H4 (cell line): ENCODE measurements at regions not wholly inside any gene's neighbourhood (a gene's known extent, or its start where the extent isn't known, plus 50 kb on each side); places are given as distances from the start of the nearest gene placed in this dataset.

Experiments
- DNase-seq: peaks from one replicate; pipeline ENCODE4 v3.0.0-alpha.2; 2015; ENCODE audit warnings: low spot score

DNA sequence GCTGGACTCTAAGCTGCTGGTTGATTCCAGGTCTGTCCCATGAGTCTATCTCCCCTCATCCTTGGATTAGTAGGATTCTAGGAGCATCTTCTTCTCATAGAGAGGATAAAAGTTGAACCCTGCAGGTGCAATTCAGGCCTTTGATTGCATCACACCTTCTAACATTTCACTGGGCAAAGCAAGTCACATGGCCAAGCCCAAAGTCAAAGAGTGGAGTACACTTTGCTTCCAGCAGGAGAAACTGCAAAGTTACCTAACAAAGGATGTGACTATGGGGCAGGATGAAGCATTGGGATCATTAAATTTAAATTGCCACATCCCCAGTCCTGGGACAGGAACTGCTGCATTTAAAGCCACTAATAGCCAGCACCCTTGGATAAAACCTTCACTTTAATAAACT is 51.0 kb upstream of the EGFLAM start:
- peak; percentile 29 for DNase-seq

DNA sequence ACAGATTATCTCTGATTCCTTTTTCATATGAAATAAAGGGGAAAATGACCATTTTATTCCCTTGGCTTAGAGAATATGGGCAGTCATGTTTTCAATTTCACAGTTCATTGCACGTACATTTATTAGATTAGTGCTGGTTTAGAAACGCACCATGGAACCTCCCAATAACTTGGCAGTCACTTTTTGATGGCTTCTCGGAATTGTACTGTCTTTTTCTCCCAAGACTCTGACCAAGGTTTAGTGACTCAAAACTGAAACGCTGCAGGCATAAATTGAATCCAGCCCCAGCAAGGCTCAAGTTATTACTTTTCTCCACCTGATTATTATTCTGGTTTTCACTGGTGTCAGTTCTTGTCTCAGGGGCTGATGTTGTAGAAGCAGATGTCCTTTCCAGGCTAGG is 55.6 kb upstream of the EGFLAM start:
- no peak for DNase-seq

DNA sequence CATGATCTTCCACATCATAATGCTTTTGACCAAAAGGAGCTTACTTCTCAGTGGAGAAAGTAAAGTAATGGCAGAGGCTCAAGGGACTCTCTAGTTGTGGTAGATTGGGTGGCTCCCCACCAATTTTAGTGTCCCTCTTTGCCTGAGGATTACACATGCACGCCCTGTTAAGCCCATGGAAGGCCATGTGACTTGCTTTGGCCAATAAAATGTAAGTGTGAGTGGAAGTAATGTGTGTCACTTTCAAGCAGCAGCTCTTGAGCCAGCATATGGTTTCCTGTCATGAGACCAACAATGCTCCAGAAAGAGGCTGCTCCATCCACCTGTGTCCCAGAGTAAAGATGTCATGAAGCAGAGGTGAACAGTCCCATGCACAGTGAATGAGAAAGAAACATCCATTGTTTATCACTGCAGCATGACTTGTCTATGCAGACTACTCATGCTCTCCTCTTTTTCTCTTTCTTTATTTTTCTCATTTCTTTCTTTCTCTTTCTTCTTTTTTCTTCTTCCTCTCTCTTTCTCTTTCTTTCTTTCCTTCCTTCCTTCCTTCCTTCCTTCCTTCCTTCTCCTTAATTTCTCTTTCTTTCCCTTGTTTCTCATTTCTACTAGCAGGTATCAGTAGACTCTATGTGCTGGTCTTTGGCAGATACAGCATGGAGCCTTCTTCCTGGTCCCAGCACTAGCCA is 57.3 kb upstream of the EGFLAM start:
- DNase-seq = no peak

DNA sequence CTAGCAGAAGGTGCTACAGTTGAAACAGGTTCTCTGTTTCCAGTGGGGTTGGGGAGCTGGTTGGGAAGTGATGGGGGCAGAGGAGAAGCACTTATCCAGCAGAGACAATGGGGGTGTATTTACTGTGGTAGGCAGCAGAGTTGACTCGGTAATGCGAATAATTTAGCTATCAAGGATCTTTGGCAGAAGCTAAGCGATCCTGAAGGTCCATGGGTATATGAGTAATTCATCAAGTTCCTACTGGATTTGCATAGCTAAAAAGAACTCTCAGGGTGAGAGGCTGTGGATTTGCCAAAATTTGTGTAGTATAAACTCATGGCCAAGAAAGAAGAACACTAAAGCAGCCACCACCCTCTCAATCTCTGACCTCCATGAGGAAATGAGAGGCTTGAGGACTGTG is 61.2 kb upstream of the EGFLAM start:
- DNase-seq = no peak

DNA sequence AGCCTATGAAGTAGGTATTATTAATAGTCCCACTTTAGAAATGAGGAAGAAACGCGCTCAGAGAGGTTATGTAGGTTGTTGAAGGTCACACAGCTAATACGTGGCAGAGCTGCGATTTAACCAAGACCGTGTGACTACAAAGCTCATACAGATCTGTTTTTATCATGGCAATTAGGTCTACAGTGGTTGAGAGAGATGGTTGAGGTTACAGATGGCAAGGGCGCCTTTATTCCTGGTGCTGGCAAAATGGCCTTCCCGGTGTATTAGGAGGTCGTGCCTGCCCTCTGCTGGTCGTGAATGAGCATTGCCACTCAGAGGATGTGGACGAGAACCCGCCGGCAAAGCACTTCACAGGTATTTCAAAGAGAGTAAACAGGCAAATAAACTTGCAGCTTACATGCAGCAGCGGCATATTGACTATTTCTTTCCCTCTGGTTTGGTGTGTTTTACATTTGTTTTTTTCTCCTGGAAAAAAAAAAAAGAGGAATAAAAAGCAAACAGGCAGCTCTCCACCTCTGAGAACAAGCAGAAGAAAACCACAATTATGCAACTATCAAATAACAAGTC is 65.3 kb upstream of the EGFLAM start:
- peak; percentile 80 for DNase-seq

DNA sequence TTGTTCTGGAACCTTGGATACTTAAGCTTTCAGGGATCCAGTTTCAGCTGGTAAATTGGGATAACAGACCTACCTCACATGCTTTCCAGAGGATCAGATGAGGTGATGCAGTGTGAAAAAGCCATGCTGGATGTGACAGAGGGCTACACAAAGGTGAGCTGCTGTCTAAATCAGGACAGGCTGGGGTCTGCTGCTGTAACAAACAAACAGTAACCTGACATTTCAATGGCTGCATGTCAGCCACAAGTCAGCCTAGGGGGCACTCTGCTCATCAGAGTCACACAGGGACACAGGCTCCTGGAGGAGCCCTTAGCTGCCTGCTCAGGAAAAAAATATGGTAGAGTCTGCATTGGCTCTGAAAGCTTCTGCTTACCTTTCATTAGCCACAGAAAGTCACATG is 66.7 kb upstream of the EGFLAM start:
- DNase-seq = no peak

DNA sequence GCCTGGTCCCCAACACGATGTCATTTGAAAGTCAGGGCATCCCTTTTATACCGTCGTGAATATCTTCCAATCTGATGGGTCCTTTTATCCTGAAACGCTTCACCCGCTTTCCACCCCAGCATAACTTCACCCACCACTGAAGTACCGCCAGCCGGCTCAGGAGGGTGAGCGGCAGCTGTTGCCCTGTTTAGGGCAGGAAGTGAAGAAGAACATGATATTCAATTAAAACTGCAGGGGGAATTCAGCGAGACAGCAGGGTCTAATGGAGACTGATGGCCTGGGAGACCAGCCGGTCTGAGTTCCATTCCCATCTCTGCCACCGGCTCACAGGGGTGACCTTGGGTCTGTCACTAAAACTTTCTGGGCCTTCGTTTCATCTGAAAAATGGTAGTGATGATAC is 68.2 kb upstream of the EGFLAM start:
- DNase-seq = no peak

DNA sequence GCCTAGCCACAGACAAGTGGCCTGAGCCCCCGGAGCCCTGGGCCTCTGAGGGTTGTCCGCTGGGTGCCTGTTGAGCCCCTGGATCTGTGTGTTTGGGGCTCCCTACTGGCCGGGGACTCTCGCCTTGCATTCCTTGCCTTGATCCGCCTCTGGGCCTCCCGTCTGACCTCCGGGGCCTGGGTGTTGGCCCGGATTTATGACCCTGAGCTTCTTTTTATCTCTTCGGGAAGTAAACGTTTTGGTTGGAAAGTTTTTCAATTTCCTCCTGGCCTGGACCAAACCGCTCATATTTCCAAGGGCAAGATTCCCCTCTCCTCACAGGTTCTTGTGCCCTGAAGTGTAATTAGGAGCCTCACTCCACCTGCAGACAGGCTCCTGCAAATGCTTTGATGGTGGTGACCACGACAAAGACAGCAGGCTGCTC is 69.3 kb upstream of the EGFLAM start:
- no peak for DNase-seq

DNA sequence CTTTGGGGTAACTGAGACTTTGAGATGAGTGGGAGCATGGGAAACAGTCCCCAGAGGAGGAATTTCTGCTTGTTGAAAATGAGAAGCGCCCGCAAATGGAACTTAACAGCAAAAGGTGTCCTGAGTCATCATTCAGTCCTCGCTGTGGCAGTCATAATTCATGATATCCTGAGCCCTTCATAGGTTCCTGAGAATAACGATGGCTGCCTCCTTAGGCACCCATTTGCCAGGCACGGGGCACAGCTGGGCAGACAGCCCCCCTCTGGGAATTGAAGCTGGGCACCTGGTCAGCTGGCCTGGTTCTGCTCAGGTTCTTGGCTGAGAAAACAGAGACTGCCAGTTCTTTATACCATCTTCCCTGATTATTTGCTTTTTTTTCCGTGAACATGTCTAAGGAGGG is 69.8 kb upstream of the EGFLAM start:
- DNase-seq = no peak

DNA sequence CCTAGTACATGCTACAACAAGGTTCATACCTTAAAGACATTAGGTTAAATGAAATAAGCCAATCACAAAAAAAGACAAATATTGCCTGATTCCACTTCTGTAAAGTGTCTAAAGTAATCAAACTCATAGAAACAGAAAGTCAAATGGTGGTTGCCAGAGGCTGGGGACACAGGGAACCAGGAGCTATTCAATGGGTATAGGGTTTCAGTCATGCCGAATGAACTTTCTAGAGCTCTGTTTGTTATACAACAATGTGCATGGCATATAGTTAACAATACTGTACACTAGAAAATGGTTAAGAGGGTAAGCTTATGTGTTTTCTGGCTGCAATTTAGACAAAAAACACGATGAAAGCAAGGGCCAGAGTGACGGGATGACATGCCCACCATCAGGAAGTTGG is 70.8 kb upstream of the EGFLAM start:
- no peak for DNase-seq

DNA sequence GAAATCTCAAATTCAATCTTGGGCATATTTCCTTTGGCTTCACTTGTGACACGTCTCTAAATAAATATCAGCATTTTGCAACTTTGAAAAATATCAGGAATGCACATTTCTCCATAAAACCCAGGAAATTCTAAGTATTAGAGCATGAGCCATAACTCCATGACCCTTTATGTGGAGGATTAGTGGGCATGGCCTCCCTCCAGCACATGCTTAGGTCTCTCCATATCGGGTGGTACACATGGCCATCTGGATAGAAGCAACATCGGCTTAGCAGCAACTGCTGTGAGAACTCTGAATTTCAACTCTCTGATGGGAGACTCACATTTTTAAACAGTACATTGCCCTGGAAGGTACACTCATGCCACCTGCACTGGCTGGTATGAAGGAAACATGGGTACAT is 73.7 kb upstream of the EGFLAM start:
- no peak for DNase-seq

DNA sequence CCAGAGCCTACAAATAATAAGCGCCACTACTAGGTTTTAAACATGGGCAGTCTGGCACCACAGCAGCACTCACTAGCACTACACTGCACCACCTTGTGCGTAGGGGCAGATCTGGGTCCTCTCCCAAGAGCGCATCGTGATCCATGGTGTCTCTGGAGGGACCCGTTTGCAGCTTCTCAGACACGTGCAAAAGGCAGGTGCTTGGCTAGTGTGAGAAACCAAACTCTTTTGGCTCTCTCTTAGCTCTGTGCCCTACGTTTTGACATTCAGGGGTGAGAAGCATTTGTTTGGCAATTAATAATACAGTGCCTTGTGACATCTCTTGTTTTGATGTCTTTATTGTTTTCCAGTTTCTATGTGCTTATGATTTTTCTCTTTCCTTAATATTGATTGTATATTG is 75.4 kb upstream of the EGFLAM start:
- no peak for DNase-seq

DNA sequence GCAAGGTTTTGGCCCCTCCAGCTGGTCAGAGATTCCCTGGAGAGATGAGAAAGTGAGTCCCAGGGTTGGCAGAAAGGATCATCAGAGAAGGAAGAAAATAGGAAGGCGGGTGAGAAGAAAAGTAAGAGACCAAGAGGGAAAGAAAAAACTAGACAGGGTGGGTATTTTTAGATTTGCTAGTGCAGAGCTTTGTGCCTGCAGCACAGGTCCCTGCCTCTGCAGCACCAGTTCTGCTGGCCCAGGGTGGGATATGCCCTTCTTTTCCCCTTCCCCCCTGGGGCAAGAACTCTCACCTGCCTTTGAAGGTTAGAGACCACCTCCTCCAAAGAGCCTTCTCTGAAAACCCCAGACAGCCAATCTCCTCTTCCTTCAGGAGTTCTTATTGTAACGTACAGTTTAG is 90.3 kb upstream of the EGFLAM start:
- no peak for DNase-seq

DNA sequence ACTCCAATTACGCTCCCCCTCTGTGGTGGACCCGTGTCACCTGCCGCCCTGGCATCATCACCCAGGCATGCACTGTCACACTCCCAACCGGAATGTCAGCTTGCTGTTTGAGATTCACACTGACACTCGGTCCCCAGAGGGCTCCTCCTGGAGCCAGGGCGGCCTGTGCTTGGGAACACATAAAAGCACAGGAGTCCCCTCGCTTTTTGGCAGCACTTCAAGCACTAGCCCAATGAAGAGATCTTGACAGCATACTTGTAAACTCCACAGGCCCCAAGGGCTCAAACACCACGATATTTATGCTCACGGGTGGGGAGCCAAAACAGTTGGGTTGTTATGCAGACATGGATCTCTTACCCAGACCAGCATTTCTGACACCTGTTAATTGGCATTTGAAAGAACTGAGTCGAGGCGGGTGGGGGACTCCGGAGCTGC is 90.8 kb upstream of the EGFLAM start:
- no peak for DNase-seq

DNA sequence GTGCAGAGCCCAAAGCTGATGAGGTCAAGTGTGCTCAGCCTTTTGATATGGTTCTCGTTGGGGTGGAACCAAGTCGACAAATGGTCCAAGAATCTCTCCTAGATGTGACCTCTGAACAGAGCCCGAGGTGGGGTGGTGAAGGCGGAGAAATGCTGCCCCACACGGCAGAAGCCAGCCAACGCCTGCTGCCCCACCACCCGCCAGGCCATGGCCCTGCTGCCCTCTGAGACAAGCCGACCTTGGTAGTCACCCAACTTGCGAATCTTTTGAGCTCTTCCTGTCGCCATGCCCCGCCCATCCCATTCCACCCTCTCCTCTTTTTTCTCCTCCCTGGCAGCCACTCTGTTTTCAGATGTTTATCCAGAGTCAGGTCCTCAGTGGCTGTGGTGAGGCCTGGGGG is 91.5 kb upstream of the EGFLAM start:
- DNase-seq = no peak

DNA sequence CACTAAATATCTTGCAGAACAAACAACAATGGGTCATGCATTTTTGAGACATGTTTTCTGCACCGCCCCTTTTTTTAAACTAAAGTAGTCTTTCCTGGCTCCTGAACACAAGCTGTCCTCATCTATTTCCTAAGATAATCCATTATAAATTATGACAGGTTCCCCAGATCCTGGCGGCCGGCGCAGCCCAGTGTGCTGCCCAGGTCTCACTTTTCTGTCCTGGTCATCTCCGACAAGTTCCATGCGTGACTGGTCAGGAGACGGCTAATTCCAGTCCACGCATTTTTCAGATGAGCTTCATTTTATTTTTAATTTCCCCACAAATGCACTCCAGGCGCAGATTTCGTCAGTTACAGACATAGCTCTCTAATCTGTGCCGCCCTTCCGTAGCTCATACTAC is 92.9 kb upstream of the EGFLAM start:
- DNase-seq = no peak

DNA sequence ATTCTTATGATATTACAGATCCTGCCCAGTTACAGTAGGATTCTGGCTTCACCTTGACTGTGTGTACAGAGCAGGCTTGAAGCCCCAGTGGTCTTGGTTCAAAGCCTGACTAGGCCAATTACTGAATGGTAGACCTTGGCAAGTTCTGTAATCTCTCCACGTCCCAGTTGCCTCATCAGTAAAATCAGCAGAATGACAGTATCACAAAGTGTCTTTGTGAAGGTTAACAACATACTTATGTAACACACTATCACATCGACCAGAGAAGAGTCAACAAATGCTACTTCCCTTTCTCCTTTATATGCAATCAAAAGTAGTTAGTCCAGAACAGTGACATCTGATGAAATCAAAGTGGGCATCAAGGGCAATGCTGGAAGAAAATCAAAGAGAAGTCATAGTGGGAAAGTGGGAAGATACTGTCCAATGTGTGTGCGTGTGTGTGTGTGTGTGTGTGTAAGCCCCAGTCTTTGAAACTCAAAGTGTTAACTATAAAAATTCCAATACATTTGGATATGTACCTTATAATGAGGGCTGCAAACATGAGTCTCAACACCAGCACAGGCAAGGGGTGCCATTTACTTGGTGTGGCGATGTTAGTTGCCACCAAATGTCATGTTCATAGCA is 93.5 kb upstream of the EGFLAM start:
- DNase-seq = no peak

DNA sequence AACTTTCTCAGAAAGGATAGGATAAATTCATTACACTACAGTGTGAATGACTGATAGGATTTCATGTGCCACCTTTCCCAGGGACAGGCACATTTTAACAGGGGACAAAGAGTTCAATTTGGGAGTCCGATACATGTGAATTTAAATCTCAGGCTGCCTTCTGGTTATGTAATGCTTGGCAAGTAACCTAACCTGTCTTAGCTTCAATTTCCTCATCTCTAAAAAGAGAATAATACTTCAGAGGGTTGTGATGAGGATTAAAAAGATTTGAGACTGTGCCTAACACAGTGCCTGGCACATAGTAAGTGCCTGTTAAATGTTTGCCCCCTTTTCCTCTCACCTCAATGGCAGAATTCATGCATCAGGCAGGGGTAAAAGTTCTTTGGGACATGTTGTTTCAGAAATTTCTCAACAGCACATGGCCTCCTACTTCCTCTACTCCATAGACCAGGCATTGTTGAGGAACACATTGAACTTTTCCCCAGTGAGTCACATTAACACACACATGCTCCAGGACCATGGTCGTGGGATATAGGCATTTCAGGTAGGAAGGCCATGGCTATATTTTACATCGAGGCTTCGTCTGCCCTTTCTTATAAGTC is 94.6 kb upstream of the EGFLAM start:
- DNase-seq = no peak

DNA sequence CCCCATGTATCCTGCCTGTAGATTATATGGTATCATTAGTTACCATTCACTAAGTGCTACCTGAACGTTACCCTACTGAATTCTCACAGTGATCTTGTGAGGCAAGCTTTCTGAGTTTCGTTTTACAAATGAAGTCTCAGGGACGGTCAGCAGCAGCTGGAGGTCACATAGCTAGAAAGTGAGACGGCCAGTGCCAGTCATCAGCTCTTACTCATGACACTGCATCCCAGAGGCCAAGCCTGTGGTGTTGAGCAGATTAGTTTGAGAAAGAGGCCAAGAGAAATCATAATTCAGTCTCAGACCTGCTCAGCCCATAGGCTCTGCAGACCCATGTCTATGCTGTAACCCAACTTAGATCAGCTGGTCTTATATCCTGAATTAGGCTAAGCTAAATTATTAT is 95.7 kb upstream of the EGFLAM start:
- DNase-seq = no peak

DNA sequence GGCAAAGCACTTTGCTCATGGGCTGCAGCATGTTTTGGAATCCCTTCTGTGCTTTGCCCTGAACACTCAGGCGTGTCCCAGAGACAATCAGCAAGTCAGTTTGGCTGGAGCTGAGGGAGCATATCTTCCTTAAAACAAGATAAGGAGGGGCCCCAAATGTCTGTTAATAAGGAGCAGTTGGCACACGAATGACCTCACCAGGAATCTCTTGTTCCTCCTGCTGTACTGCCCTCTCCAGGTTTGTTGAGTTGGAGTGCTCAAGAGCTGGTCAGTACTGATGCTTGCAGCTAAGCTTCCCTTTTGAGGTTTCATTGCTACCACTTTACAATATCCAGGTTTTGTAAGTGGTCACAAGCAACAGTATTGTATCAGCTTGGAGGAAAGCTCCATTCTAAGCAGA is 101.3 kb upstream of the EGFLAM start:
- DNase-seq = no peak

DNA sequence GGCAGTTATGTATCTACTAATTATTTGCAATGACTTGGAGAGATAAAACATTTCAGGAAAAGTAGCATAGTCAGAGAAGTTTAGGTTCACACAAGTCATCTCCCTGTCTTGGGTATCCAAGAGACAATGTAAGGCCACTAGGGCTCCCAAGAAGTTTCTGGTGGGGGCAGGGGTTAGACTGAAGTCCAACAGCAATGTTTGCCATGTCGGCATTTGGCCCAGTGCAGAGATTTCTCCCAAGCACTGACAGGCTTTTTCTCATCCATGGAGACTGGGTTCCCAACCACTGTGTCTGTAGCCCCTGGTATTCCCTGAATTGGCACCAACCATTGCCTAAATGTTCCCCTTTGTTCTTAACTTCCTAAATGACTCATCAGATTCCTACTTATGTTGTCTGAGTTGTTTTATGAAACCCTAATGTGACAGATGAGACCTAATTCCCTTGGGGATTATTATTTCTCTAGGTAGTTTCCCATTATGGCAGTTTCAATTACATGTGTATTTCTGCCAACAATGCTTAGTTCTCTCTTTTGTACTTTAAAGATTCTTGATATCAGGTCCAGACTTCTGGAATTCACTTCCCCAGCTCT is 103.6 kb upstream of the EGFLAM start:
- no peak for DNase-seq

DNA sequence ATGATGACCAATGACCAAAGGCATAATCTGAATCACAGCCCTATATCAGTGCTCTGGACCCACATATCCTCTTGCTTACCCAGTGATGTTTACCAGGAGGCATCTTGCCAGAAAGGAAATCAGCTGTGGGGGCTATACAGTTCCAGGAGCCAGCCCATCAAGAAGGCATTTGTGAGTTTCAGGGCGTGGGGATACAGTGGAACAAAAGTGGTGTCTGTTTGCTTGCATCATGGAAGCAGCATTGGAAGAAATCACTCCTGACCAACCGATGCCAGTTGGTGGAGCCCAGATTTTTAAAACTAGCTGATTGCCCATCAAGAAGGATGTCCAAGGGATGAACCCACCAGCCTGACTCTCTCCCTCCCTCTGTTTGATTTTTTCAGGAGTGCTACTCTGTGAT is 106.5 kb upstream of the EGFLAM start:
- DNase-seq = no peak

DNA sequence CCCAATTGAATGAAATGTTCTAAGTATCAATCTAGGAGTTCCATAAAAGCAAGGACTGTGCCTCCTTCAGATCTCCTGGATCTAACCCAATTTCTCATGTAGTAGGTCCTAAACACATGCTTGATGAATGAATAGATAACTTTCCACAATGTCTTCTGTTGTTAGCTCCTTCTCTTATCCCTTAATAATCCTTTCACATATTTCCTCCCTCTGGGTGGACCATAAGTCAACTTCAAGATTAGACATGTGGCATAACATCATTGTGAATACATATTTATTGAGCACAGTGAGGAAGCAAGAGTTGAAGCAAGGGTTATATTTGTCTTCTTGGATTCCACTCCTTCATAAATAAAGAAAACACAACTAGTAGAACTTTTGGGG is 108.6 kb upstream of the EGFLAM start:
- DNase-seq = no peak
